GM12872 (cell line): ENCODE measurements at regions not wholly inside any gene's neighbourhood (a gene's known extent, or its start where the extent isn't known, plus 50 kb on each side); places are given as distances from the start of the nearest gene placed in this dataset.

Source experiments
- CTCF ChIP-seq: IDR thresholded peaks from 3 replicates; pipeline ENCODE4 v1.5.1; 2011; ENCODE audit warnings: low read depth, mild to moderate bottlenecking, low read length, moderate library complexity; ENCODE audit not compliant: insufficient read depth

- TF ChIP-seq CTCF, result no peak
Measured at GRCh38 chr10:91163869-91164474, 56.5 kb upstream of the PCGF5 start.

DNA sequence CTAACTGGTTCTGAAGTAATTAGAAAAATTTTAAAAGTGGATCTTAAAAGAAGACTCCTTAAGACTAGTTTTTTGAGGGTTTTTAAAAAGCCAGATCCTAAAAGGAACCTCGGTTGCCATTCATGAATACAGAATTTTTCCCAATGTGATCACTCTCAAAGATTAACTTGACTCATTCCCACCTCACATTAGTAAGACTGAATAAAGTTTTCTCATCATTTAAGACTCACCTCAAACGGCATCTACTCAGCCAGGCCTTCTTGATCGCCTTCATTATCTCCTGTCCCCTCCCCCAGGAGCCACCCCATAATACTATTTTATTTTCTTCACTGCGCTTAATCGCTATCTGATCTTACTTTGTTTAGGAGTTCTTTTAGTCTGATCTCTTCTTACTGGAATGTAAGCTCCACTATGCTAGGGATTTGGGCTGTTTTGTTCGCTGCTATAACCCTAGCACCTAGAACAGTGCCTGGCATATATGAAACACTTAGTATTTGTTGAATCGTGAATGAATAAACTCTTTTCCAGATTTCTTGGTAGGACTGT, 55.9 kb upstream of the PCGF5 start:
- TF ChIP-seq CTCF, result no peak

- TF ChIP-seq CTCF, result no peak
Measured at GRCh38 chr10:91167406-91167805, 53.1 kb upstream of the PCGF5 start.

DNA sequence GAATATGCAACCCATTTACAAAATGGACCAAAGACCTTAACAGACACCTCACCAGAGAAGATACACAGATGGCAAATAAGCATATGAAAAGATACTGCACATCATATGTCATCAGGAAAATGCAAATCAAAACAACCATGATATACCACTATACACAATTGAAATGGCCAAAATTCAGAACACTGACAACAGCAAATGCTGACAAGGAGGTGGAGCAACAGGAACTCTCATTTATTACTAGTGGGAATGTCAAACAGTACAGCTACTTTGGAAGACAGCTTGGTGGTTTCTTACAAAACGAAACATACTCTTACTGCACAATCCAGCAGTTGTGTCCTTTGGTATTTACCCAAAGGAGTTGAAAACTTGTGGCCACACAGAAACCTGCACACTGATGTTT, 50.0 kb upstream of the PCGF5 start:
- TF ChIP-seq CTCF, result no peak
